ENCODE measurements at regions not wholly inside any gene's neighbourhood (a gene's known extent, or its start where the extent isn't known, plus 50 kb on each side); places are given as distances from the start of the nearest gene placed in this dataset.

DNA sequence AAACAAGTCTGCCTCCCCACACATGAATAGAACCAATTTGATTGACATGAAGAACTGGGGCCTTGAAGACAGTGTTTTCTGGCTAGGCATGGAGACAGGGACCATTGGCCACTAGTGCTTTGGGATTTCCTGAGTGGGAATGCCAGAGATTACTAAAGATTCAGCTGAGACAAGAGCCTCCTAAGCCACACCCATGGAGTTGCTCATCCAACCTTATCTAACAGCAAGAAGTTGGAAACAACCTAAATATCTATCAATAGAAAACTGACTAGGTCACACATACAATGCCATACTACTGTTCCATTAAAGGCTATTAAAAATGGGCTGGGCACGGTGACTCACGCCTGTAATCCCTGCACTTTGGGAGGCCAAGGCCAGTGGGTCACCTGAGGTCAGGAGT, 184.1 kb downstream of the ZBTB18 start:
- H3K27ac ChIP-seq (ENCODE audit: extremely low read depth, low read depth, low read length) = no peak overlapping the region
- peaks cover 5% of the 10 kb centered on the region for H3K4me1 ChIP-seq (ENCODE audit: control insufficient read depth, insufficient read depth, low read length)
- TF ChIP-seq, protein P1, sequence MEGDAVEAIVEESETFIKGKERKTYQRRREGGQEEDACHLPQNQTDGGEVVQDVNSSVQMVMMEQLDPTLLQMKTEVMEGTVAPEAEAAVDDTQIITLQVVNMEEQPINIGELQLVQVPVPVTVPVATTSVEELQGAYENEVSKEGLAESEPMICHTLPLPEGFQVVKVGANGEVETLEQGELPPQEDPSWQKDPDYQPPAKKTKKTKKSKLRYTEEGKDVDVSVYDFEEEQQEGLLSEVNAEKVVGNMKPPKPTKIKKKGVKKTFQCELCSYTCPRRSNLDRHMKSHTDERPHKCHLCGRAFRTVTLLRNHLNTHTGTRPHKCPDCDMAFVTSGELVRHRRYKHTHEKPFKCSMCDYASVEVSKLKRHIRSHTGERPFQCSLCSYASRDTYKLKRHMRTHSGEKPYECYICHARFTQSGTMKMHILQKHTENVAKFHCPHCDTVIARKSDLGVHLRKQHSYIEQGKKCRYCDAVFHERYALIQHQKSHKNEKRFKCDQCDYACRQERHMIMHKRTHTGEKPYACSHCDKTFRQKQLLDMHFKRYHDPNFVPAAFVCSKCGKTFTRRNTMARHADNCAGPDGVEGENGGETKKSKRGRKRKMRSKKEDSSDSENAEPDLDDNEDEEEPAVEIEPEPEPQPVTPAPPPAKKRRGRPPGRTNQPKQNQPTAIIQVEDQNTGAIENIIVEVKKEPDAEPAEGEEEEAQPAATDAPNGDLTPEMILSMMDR (tag by site-specific recombination; IDR thresholded peaks at IDR 0.05) = no peak
- TF ChIP-seq GLIS2 (tag by site-specific recombination; IDR thresholded peaks at IDR 0.05) (no peak), ZNF585B (tag by site-specific recombination; IDR thresholded peaks at IDR 0.05) (no peak), ZNF571 (tag by site-specific recombination; IDR thresholded peaks at IDR 0.05) (no peak), ZNF350 (tag by site-specific recombination; IDR thresholded peaks at IDR 0.05) (no peak), ZNF561 (tag by site-specific recombination; IDR thresholded peaks at IDR 0.05; ENCODE audit: borderline replicate concordance) (no peak), ZNF266 (tag by site-specific recombination; IDR thresholded peaks at IDR 0.05; ENCODE audit: low read depth) (no peak), SETDB1 (IDR thresholded peaks at IDR 0.05; ENCODE audit: insufficient read length, low read length) (no peak), TCF7L2 (IDR thresholded peaks at IDR 0.05; ENCODE audit: borderline replicate concordance, low read depth, low read length) (no peak), ZNF530 (tag by site-specific recombination; IDR thresholded peaks at IDR 0.05; ENCODE audit: low read depth) (no peak), GFI1B (tag by site-specific recombination; IDR thresholded peaks at IDR 0.05) (no peak), ZNF223 (tag by site-specific recombination; IDR thresholded peaks at IDR 0.05) (no peak), ZNF366 (tag by site-specific recombination; conservative IDR thresholded peaks at IDR 0.05) (no peak), TRIM28 (IDR thresholded peaks at IDR 0.05; ENCODE audit: borderline replicate concordance, low read length) (no peak), ZBTB8A (tag by site-specific recombination; IDR thresholded peaks at IDR 0.05) (no peak)
- TF ChIP-seq, protein P2, sequence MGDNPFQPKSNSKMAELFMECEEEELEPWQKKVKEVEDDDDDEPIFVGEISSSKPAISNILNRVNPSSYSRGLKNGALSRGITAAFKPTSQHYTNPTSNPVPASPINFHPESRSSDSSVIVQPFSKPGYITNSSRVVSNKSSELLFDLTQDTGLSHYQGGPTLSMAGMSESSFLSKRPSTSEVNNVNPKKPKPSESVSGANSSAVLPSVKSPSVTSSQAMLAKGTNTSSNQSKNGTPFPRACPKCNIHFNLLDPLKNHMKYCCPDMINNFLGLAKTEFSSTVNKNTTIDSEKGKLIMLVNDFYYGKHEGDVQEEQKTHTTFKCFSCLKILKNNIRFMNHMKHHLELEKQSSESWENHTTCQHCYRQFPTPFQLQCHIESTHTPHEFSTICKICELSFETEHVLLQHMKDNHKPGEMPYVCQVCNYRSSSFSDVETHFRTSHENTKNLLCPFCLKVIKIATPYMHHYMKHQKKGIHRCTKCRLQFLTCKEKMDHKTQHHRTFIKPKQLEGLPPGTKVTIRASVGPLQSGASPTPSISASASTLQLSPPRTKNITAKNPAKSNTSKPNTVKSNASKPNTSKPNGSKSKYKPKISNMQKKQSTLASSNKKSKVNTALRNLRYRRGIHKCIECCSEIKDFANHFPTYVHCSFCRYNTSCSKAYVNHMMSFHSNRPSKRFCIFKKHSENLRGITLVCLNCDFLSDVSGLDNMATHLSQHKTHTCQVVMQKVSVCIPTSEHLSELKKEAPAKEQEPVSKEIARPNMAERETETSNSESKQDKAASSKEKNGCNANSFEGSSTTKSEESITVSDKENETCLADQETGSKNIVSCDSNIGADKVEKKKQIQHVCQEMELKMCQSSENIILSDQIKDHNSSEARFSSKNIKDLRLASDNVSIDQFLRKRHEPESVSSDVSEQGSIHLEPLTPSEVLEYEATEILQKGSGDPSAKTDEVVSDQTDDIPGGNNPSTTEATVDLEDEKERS (tag by site-specific recombination; IDR thresholded peaks at IDR 0.05) = no peak
- TF ChIP-seq, protein P3, sequence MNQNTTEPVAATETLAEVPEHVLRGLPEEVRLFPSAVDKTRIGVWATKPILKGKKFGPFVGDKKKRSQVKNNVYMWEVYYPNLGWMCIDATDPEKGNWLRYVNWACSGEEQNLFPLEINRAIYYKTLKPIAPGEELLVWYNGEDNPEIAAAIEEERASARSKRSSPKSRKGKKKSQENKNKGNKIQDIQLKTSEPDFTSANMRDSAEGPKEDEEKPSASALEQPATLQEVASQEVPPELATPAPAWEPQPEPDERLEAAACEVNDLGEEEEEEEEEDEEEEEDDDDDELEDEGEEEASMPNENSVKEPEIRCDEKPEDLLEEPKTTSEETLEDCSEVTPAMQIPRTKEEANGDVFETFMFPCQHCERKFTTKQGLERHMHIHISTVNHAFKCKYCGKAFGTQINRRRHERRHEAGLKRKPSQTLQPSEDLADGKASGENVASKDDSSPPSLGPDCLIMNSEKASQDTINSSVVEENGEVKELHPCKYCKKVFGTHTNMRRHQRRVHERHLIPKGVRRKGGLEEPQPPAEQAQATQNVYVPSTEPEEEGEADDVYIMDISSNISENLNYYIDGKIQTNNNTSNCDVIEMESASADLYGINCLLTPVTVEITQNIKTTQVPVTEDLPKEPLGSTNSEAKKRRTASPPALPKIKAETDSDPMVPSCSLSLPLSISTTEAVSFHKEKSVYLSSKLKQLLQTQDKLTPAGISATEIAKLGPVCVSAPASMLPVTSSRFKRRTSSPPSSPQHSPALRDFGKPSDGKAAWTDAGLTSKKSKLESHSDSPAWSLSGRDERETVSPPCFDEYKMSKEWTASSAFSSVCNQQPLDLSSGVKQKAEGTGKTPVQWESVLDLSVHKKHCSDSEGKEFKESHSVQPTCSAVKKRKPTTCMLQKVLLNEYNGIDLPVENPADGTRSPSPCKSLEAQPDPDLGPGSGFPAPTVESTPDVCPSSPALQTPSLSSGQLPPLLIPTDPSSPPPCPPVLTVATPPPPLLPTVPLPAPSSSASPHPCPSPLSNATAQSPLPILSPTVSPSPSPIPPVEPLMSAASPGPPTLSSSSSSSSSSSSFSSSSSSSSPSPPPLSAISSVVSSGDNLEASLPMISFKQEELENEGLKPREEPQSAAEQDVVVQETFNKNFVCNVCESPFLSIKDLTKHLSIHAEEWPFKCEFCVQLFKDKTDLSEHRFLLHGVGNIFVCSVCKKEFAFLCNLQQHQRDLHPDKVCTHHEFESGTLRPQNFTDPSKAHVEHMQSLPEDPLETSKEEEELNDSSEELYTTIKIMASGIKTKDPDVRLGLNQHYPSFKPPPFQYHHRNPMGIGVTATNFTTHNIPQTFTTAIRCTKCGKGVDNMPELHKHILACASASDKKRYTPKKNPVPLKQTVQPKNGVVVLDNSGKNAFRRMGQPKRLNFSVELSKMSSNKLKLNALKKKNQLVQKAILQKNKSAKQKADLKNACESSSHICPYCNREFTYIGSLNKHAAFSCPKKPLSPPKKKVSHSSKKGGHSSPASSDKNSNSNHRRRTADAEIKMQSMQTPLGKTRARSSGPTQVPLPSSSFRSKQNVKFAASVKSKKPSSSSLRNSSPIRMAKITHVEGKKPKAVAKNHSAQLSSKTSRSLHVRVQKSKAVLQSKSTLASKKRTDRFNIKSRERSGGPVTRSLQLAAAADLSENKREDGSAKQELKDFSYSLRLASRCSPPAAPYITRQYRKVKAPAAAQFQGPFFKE (tag by site-specific recombination; IDR thresholded peaks at IDR 0.05; ENCODE audit: borderline replicate concordance) = no peak
- TF ChIP-seq, protein P4, sequence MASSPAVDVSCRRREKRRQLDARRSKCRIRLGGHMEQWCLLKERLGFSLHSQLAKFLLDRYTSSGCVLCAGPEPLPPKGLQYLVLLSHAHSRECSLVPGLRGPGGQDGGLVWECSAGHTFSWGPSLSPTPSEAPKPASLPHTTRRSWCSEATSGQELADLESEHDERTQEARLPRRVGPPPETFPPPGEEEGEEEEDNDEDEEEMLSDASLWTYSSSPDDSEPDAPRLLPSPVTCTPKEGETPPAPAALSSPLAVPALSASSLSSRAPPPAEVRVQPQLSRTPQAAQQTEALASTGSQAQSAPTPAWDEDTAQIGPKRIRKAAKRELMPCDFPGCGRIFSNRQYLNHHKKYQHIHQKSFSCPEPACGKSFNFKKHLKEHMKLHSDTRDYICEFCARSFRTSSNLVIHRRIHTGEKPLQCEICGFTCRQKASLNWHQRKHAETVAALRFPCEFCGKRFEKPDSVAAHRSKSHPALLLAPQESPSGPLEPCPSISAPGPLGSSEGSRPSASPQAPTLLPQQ (tag by site-specific recombination; IDR thresholded peaks at IDR 0.05) = no peak
- TF ChIP-seq, protein P5, sequence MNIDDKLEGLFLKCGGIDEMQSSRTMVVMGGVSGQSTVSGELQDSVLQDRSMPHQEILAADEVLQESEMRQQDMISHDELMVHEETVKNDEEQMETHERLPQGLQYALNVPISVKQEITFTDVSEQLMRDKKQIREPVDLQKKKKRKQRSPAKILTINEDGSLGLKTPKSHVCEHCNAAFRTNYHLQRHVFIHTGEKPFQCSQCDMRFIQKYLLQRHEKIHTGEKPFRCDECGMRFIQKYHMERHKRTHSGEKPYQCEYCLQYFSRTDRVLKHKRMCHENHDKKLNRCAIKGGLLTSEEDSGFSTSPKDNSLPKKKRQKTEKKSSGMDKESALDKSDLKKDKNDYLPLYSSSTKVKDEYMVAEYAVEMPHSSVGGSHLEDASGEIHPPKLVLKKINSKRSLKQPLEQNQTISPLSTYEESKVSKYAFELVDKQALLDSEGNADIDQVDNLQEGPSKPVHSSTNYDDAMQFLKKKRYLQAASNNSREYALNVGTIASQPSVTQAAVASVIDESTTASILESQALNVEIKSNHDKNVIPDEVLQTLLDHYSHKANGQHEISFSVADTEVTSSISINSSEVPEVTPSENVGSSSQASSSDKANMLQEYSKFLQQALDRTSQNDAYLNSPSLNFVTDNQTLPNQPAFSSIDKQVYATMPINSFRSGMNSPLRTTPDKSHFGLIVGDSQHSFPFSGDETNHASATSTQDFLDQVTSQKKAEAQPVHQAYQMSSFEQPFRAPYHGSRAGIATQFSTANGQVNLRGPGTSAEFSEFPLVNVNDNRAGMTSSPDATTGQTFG (tag by site-specific recombination; IDR thresholded peaks at IDR 0.05; ENCODE audit: borderline replicate concordance) = no peak
- TF ChIP-seq, protein P6, sequence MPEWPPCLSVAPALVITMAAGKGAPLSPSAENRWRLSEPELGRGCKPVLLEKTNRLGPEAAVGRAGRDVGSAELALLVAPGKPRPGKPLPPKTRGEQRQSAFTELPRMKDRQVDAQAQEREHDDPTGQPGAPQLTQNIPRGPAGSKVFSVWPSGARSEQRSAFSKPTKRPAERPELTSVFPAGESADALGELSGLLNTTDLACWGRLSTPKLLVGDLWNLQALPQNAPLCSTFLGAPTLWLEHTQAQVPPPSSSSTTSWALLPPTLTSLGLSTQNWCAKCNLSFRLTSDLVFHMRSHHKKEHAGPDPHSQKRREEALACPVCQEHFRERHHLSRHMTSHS (tag by site-specific recombination; IDR thresholded peaks at IDR 0.05) = no peak
- POLR2A ChIA-PET = no interaction called here
- no peaks in the 10 kb centered on the region for H3K36me3 ChIP-seq (ENCODE audit: control insufficient read depth in 2 of 2, insufficient read depth in 1 of 2, low read length in 2 of 2)
- no peak overlapping the region for H3K4me3 ChIP-seq (ENCODE audit: low read depth, low read length)
- CTCF ChIA-PET = interaction anchor here (0.9 kb wide), 1 partner anchor 486 kb away, joined by 4 read pairs; no protein-coding TSS in a partner anchor
- no peaks in the 10 kb centered on the region for H3K9me3 ChIP-seq (ENCODE audit: control insufficient read depth, insufficient read depth, low read depth, low read length)
